RWPE2 (cell line): ENCODE measurements at regions not wholly inside any gene's neighbourhood (a gene's known extent, or its start where the extent isn't known, plus 50 kb on each side); places are given as distances from the start of the nearest gene placed in this dataset.

Experiments used
- ATAC-seq: fragments of 200-7000 bp; cut with Tn5 transposase; 3 replicates; pipeline ENCODE4 v1.9.1; 2021; ENCODE audit warnings: low read depth
- DNase-seq: peaks from one replicate; pipeline ENCODE4 v3.0.0-alpha.2; 2020; ENCODE audit warnings: low spot score
- H3K27ac ChIP-seq: fragments of 450-650 bp; 2 replicates; pipeline ENCODE4 v1.5.1; 2017; ENCODE audit warnings: mild to moderate bottlenecking; ENCODE audit not compliant: poor library complexity, severe bottlenecking
- H3K27me3 ChIP-seq: fragments of 250-450 bp; sonication (Bioruptor Pico); 2 replicates; pipeline ENCODE4 v1.5.1; 2021; ENCODE audit warnings: mild to moderate bottlenecking, moderate library complexity; ENCODE audit not compliant: insufficient read depth, poor library complexity, severe bottlenecking
- H3K36me3 ChIP-seq: fragments of 250-450 bp; sonication (Bioruptor Pico); 2 replicates; pipeline ENCODE4 v1.5.1; 2020; ENCODE audit warnings: low read depth, mild to moderate bottlenecking, moderate library complexity
- H3K4me1 ChIP-seq: fragments of 250-450 bp; sonication (Bioruptor Pico); 2 replicates; pipeline ENCODE4 v1.5.1; 2021; ENCODE audit warnings: mild to moderate bottlenecking, moderate library complexity; ENCODE audit not compliant: insufficient read depth, poor library complexity, severe bottlenecking
- H3K4me3 ChIP-seq: fragments of 250-450 bp; sonication (Bioruptor Pico); 2 replicates; pipeline ENCODE4 v1.5.1; 2021; ENCODE audit warnings: mild to moderate bottlenecking, moderate library complexity; ENCODE audit not compliant: severe bottlenecking
- H3K9me3 ChIP-seq: fragments of 250-450 bp; sonication (Bioruptor Pico); 2 replicates; pipeline ENCODE4 v1.5.1; 2021; ENCODE audit warnings: mild to moderate bottlenecking, moderate library complexity; ENCODE audit not compliant: severe bottlenecking
- CTCF ChIP-seq: fragments of 450-650 bp; IDR thresholded peaks from one replicate; pipeline ENCODE4 v1.5.1; 2017; ENCODE audit warnings: mild to moderate bottlenecking, moderate library complexity; ENCODE audit not compliant: poor library complexity, severe bottlenecking

- no peaks in the 10 kb centered on the region for H3K9me3 ChIP-seq
- H3K4me3 ChIP-seq: no peak overlapping the region
- ATAC-seq: no peak
- no peaks in the 10 kb centered on the region for H3K27me3 ChIP-seq
- no peaks in the 10 kb centered on the region for H3K36me3 ChIP-seq
- H3K4me1 ChIP-seq: peaks cover 26% of the 10 kb centered on the region
- DNase-seq: no peak
- TF ChIP-seq CTCF: no peak
- peak overlapping the region; percentile 48 for H3K27ac ChIP-seq
Observed at GRCh38 chr13:44236801-44237207, 136.8 kb upstream of the SERP2 start.

GRCh38 chr13:44237276-44237767 lies 136.3 kb upstream of the SERP2 start:
- peaks cover 23% of the 10 kb centered on the region for H3K4me1 ChIP-seq
- no peaks in the 10 kb centered on the region for H3K36me3 ChIP-seq
- DNase-seq (no peak), ATAC-seq (peak; percentile 65)
- TF ChIP-seq CTCF: no peak
- no peaks in the 10 kb centered on the region for H3K27me3 ChIP-seq
- peak overlapping the region; percentile 48 for H3K27ac ChIP-seq
- no peaks in the 10 kb centered on the region for H3K9me3 ChIP-seq
- H3K4me3 ChIP-seq: no peak overlapping the region

GRCh38 chr13:44237881-44238421 lies 135.7 kb upstream of the SERP2 start:
- DNase-seq: no peak
- Histone ChIP-seq H3K27me3 (no peaks in the 10 kb centered on the region), H3K4me3 (no peak overlapping the region), H3K9me3 (no peaks in the 10 kb centered on the region), H3K4me1 (peaks cover 19% of the 10 kb centered on the region), H3K27ac (peak overlapping the region; percentile 48), H3K36me3 (no peaks in the 10 kb centered on the region)
- peak; percentile 82 for ATAC-seq
- no peak for TF ChIP-seq CTCF

- Histone ChIP-seq H3K4me1 (peaks cover 20% of the 10 kb centered on the region), H3K27ac (no peak overlapping the region), H3K36me3 (no peaks in the 10 kb centered on the region), H3K9me3 (no peaks in the 10 kb centered on the region), H3K27me3 (no peaks in the 10 kb centered on the region), H3K4me3 (no peak overlapping the region)
- TF ChIP-seq CTCF: no peak
- ATAC-seq (no peak), DNase-seq (no peak)
Observed at GRCh38 chr13:44240611-44241145, 132.9 kb upstream of the SERP2 start.

GRCh38 chr13:44241638-44242037 lies 132.0 kb upstream of the SERP2 start:
- DNase-seq (no peak), ATAC-seq (no peak)
- Histone ChIP-seq H3K27ac (no peak overlapping the region), H3K9me3 (no peaks in the 10 kb centered on the region), H3K36me3 (no peaks in the 10 kb centered on the region), H3K27me3 (no peaks in the 10 kb centered on the region), H3K4me3 (no peak overlapping the region), H3K4me1 (peaks cover 20% of the 10 kb centered on the region)
- no peak for TF ChIP-seq CTCF
